Endothelial cell of umbilical vein (primary cell): ENCODE measurements at regions not wholly inside any gene's neighbourhood (a gene's known extent, or its start where the extent isn't known, plus 50 kb on each side); places are given as distances from the start of the nearest gene placed in this dataset.

Experiments
- BruUV-seq: library from RNA; stranded (reverse); fragments of 400-500 nt; replicated peaks from 2 replicates; lab custom pipeline; 2021; lab: Mats Ljungman, UMichigan
- CTCF ChIA-PET: fragments of 300-600, 350-600 bp; sonication (Branson Sonifier 250); formaldehyde crosslinking; loops from one replicate; lab custom pipeline; 2021; ENCODE audit warnings: antibody characterized with exemption, inconsistent platforms; lab: Charles Lee
- POLR2A ChIA-PET: fragments of 300-600, 350-600 bp; sonication (Branson Sonifier 250); formaldehyde crosslinking; loops from one replicate; lab custom pipeline; 2021; ENCODE audit warnings: antibody characterized with exemption, inconsistent platforms; lab: Charles Lee
- DNase-seq: peaks from one replicate; pipeline ENCODE4 v3.0.0-alpha.2; 2011; ENCODE audit warnings: low read depth, low spot score
- FAIRE-seq: peaks from 2 replicates; lab custom pipeline; 2011; peaks lifted over from hg19 to GRCh38; lab: Jason Lieb, UNC
- H2AFZ ChIP-seq: 2 replicates; pipeline ENCODE4 v1.6.0; 2012; ENCODE audit warnings: low read depth, low read length, control low read depth, inconsistent platforms
- H3K27ac ChIP-seq: 2 replicates; pipeline ENCODE4 v1.5.1; 2011; ENCODE audit warnings: low read depth, mild to moderate bottlenecking, control low read depth, low read length, moderate library complexity; ENCODE audit not compliant: insufficient read depth
- H3K27me3 ChIP-seq, 2 experiments: 2 replicates each; pipeline versions ENCODE4 v1.6.0 to v1.6.1; 2011; ENCODE audit warnings: low read length in 2 of 2, mixed read lengths in 1 of 2; ENCODE audit not compliant: control insufficient read depth in 2 of 2, insufficient read depth in 2 of 2
- H3K36me3 ChIP-seq, 2 experiments: 2 replicates in 1 of 2; 3 replicates in 1 of 2; pipeline ENCODE4 v1.5.1; 2011; ENCODE audit warnings: low read length in 2 of 2, mild to moderate bottlenecking in 1 of 2, moderate library complexity in 1 of 2; ENCODE audit not compliant: control insufficient read depth in 2 of 2, insufficient read depth in 2 of 2; ENCODE audit errors: extremely low read depth in 1 of 2
- H3K4me1 ChIP-seq: 3 replicates; pipeline ENCODE4 v1.5.1; 2011; ENCODE audit warnings: mild to moderate bottlenecking, low read length; ENCODE audit not compliant: control insufficient read depth, insufficient read depth; ENCODE audit errors: extremely low read depth
- H3K4me2 ChIP-seq: 2 replicates; pipeline ENCODE4 v1.6.1; 2011; ENCODE audit warnings: low read length, control low read depth, mixed read lengths; ENCODE audit not compliant: insufficient read depth
- H3K4me3 ChIP-seq, 3 experiments: fragments of 200-600 bp in 1 of 3; sonication (generic), shearing (Covaris generic) in 1 of 3; replicated peaks in 1 of 3; 2 replicates each; pipeline ENCODE4 v1.5.1; 2011 to 2016; ENCODE audit warnings: control low read depth in 3 of 3, low read length in 3 of 3, mild to moderate bottlenecking in 2 of 3, inconsistent platforms in 1 of 3, low read depth in 1 of 3, moderate library complexity in 1 of 3; ENCODE audit not compliant: insufficient read depth in 1 of 3
- H3K79me2 ChIP-seq: 2 replicates; pipeline ENCODE4 v1.6.0; 2012; ENCODE audit warnings: low read length, inconsistent platforms; ENCODE audit not compliant: control insufficient read depth, insufficient read depth
- H3K9ac ChIP-seq: replicated peaks from 2 replicates; pipeline ENCODE3; 2011; ENCODE audit warnings: low read length, control low read depth; ENCODE audit not compliant: insufficient read depth; ENCODE audit errors: extremely low read depth
- H3K9me1 ChIP-seq: replicated peaks from 3 replicates; pipeline ENCODE4 v1.6.0; 2011; ENCODE audit warnings: mild to moderate bottlenecking, low read length; ENCODE audit not compliant: control insufficient read depth, insufficient read depth; ENCODE audit errors: extremely low read depth
- H3K9me3 ChIP-seq: replicated peaks from 2 replicates; pipeline ENCODE4 v1.5.1; 2012; ENCODE audit warnings: low read length, inconsistent platforms; ENCODE audit not compliant: control insufficient read depth, insufficient read depth
- H4K20me1 ChIP-seq: replicated peaks from 2 replicates; pipeline ENCODE3; 2011; ENCODE audit warnings: mild to moderate bottlenecking, low read length; ENCODE audit not compliant: control insufficient read depth, insufficient read depth; ENCODE audit errors: extremely low read depth
- EZH2 ChIP-seq: IDR thresholded peaks from 2 replicates; pipeline ENCODE4 v1.6.1; 2012; ENCODE audit warnings: borderline replicate concordance, low read depth, mild to moderate bottlenecking, moderate library complexity, low read length, inconsistent platforms; ENCODE audit not compliant: severe bottlenecking
- FOS ChIP-seq: IDR thresholded peaks from 2 replicates; pipeline ENCODE4 v1.6.1; 2011; ENCODE audit warnings: mild to moderate bottlenecking, low read length, moderate library complexity, borderline replicate concordance; ENCODE audit not compliant: insufficient read depth
- GATA2 ChIP-seq: IDR thresholded peaks from 2 replicates; pipeline ENCODE4 v1.7.0; 2011; ENCODE audit warnings: low read depth, mild to moderate bottlenecking, moderate library complexity, mixed read lengths, low read length; ENCODE audit not compliant: insufficient read length, insufficient read depth
- JUN ChIP-seq: IDR thresholded peaks from 2 replicates; pipeline ENCODE4 v1.6.1; 2011; ENCODE audit warnings: borderline replicate concordance, low read depth; ENCODE audit not compliant: insufficient read length, insufficient read depth
- MAX ChIP-seq: IDR thresholded peaks from 2 replicates; pipeline ENCODE4 v1.6.1; 2011; ENCODE audit not compliant: insufficient read depth, insufficient read length
- POLR2A ChIP-seq: IDR thresholded peaks from 2 replicates; pipeline ENCODE4 v1.6.1; 2012; ENCODE audit warnings: low read depth, mild to moderate bottlenecking, control low read depth, low read length
- POLR2AphosphoS5 ChIP-seq: IDR thresholded peaks from 2 replicates; pipeline ENCODE4 v1.6.1; 2012; ENCODE audit warnings: low read depth, mild to moderate bottlenecking, control low read depth, low read length, moderate library complexity; ENCODE audit not compliant: insufficient read depth
- dilution Hi-C: fragments of 300-500 bp; cut with MboI; formaldehyde crosslinking; loops from one replicate; pipeline ENCODE4 v1.15.0; 2019; ENCODE audit warnings: low sequenced_read_pairs; ENCODE audit not compliant: extremely low pct_ligation_motif_present
- intact Hi-C: fragments of 100-400 bp; cut with micrococcal nuclease; formaldehyde crosslinking; loops from one replicate; pipeline ENCODE4 v1.10.0; 2022

GRCh38 chr11:129312730-129313503, 62.7 kb upstream of the BARX2 start:
- Histone ChIP-seq H3K4me3 (no peak overlapping the region), H3K9ac (no peak overlapping the region), H3K9me3 (no peaks in the 10 kb centered on the region), H4K20me1 (no peaks in the 10 kb centered on the region), H3K9me1 (no peaks in the 10 kb centered on the region), H3K27ac (no peak overlapping the region), H3K79me2 (no peaks in the 10 kb centered on the region), H3K27me3 (peaks cover 0 to 1% of the 10 kb centered on the region in 2 experiments), H3K36me3 (no peaks in the 10 kb centered on the region), H3K4me2 (no peak overlapping the region), H2AFZ (no peak overlapping the region), H3K4me1 (no peaks in the 10 kb centered on the region)
- BruUV-seq: no TSS peak
- no peak for TF ChIP-seq POLR2A
- no peak for TF ChIP-seq GATA2
- no peak for TF ChIP-seq JUN
- no peak for TF ChIP-seq FOS
- FAIRE-seq: no peak
- ChIA-PET POLR2A (no interaction called here), CTCF (interaction anchor here (0.6 kb wide), 1 partner anchor 19 kb away, joined by 3 read pairs; no protein-coding TSS in a partner anchor)
- intact Hi-C loops: no loop called here
- no peak for DNase-seq
- dilution Hi-C loops: no loop called here

DNA sequence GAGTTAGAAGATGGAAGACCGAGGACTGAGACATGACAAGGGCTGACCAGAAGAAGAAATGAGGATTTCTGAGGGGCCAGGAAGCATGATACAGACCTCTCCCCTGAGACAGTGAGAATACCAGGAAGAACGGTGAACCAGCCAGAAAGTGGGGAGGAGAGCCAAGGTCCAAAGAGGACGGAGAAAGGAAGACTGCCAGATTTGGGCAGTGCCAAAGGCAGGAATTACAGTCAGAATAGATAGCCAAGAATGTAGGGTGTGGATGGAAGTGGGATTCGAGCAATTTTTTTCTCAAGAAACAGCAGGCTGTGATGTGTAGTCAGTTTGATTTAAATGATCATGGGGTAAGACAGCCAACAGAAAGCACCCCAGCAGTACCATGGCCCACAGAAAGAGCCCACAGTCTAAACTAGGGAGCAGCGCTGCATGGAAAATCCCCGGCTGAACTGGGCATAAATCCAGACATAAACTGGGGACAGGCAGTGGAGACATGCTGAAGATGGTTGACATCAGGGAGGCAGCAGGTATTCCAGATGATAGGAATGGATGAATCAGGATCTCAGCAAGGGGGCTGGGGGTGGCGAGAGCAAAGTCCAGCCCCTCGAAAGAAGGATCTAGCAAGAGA, 67.3 kb upstream of the BARX2 start:
- no peak overlapping the region for H2AFZ ChIP-seq
- CTCF ChIA-PET: no interaction called here
- dilution Hi-C loops (no loop called here), intact Hi-C loops (no loop called here)
- H3K9me1 ChIP-seq: no peaks in the 10 kb centered on the region
- no peak overlapping the region for H3K4me3 ChIP-seq
- DNase-seq (no peak), FAIRE-seq (no peak)
- no peak overlapping the region for H3K27ac ChIP-seq
- no peaks in the 10 kb centered on the region for H3K27me3 ChIP-seq
- no TSS peak for BruUV-seq
- no peaks in the 10 kb centered on the region for H3K36me3 ChIP-seq
- H3K9me3 ChIP-seq: no peaks in the 10 kb centered on the region
- POLR2A ChIA-PET: no interaction called here
- no peaks in the 10 kb centered on the region for H3K4me1 ChIP-seq
- H4K20me1 ChIP-seq: no peaks in the 10 kb centered on the region
- H3K4me2 ChIP-seq: no peak overlapping the region
- no peak overlapping the region for H3K9ac ChIP-seq
- H3K79me2 ChIP-seq: no peaks in the 10 kb centered on the region
- TF ChIP-seq FOS (no peak), GATA2 (no peak), EZH2 (no peak), POLR2A (no peak), MAX (no peak), JUN (no peak), POLR2AphosphoS5 (no peak)
